ENCODE measurements at regions not wholly inside any gene's neighbourhood (a gene's known extent, or its start where the extent isn't known, plus 50 kb on each side); places are given as distances from the start of the nearest gene placed in this dataset.

- no TSS peak for BruUV-seq (replicated peaks)
- Histone ChIP-seq H3F3A (ENCODE audit: low read length, unreplicated experiment) (no peaks in the 10 kb centered on the region), H3K36me3 (ENCODE audit: low read depth, low read length) (no peaks in the 10 kb centered on the region), H3K9me2 (replicated peaks; ENCODE audit: low read length) (no peaks in the 10 kb centered on the region), H3K9ac (ENCODE audit: low read length) (no peak overlapping the region), H3K4me2 (ENCODE audit: low read length) (no peak overlapping the region), H3K4me1 (ENCODE audit: insufficient read depth, low read length) (no peaks in the 10 kb centered on the region; the same call in 1 of the 2 replicates), H3K27me3 (ENCODE audit: low read length) (no peaks in the 10 kb centered on the region), H3K9me3 (ENCODE audit: low read length) (no peaks in the 10 kb centered on the region), H2AFZ (ENCODE audit: low read length) (no peak overlapping the region), H4K20me1 (ENCODE audit: low read length) (no peaks in the 10 kb centered on the region), H3K27ac (ENCODE audit: low read length) (no peak overlapping the region), H3K4me3 (ENCODE audit: low read length) (no peak overlapping the region), H3K79me2 (ENCODE audit: low read length) (no peaks in the 10 kb centered on the region)
- CTCF ChIA-PET, result no interaction called here
- no peak for TF ChIP-seq CTCF (conservative IDR thresholded peaks at IDR 0.05; ENCODE audit: low read depth, low read length)
- TF ChIP-seq EZH2 (IDR thresholded peaks at IDR 0.05; ENCODE audit: low read length, unreplicated experiment), result no peak
- TF ChIP-seq EZH2phosphoT487 (IDR thresholded peaks at IDR 0.05; ENCODE audit: borderline replicate concordance, low read length), result no peak
- ATAC-seq, result no peak
- POLR2A ChIA-PET (ENCODE audit: unreplicated experiment), result no interaction called here
- no peak for DNase-seq
- intact Hi-C loops (cut with micrococcal nuclease), result no loop called here
Measured at GRCh38 chr9:18357321-18357720, 116.6 kb upstream of the ADAMTSL1 start.

GRCh38 chr9:18358325-18358724, 115.6 kb upstream of the ADAMTSL1 start:
- no peak overlapping the region for H3K9ac ChIP-seq (ENCODE audit: low read length)
- POLR2A ChIA-PET (ENCODE audit: unreplicated experiment), result no interaction called here

More at GRCh38 chr9:18358325-18358724, 115.6 kb upstream of the ADAMTSL1 start:
- H3K9me3 ChIP-seq (ENCODE audit: low read length), result no peaks in the 10 kb centered on the region
- H4K20me1 ChIP-seq (ENCODE audit: low read length), result no peaks in the 10 kb centered on the region
- intact Hi-C loops (cut with micrococcal nuclease), result no loop called here
- no TSS peak for BruUV-seq (replicated peaks)
- no peaks in the 10 kb centered on the region for H3F3A ChIP-seq (ENCODE audit: low read length, unreplicated experiment)
- no peaks in the 10 kb centered on the region for H3K27me3 ChIP-seq (ENCODE audit: low read length)
- CTCF ChIA-PET, result no interaction called here
- H3K9me2 ChIP-seq (replicated peaks; ENCODE audit: low read length), result no peaks in the 10 kb centered on the region
- H3K4me2 ChIP-seq (ENCODE audit: low read length), result no peak overlapping the region
- H3K79me2 ChIP-seq (ENCODE audit: low read length), result no peaks in the 10 kb centered on the region
- ATAC-seq (no peak), DNase-seq (peak; percentile 4)
- H3K4me1 ChIP-seq (ENCODE audit: insufficient read depth, low read length), result no peaks in the 10 kb centered on the region; the same call in 1 of the 2 replicates
- no peak overlapping the region for H3K4me3 ChIP-seq (ENCODE audit: low read length)
- no peaks in the 10 kb centered on the region for H3K36me3 ChIP-seq (ENCODE audit: low read depth, low read length)
- no peak overlapping the region for H3K27ac ChIP-seq (ENCODE audit: low read length)
- H2AFZ ChIP-seq (ENCODE audit: low read length), result no peak overlapping the region
- TF ChIP-seq CTCF (conservative IDR thresholded peaks at IDR 0.05; ENCODE audit: low read depth, low read length) (no peak), EZH2phosphoT487 (IDR thresholded peaks at IDR 0.05; ENCODE audit: borderline replicate concordance, low read length) (no peak), EZH2 (IDR thresholded peaks at IDR 0.05; ENCODE audit: low read length, unreplicated experiment) (no peak)
